ENCODE measurements at regions not wholly inside any gene's neighbourhood (a gene's known extent, or its start where the extent isn't known, plus 50 kb on each side); places are given as distances from the start of the nearest gene placed in this dataset.

- TF ChIP-seq CTCF (IDR thresholded peaks at IDR 0.05; ENCODE audit: low read depth, low read length): no peak
- no peak for TF ChIP-seq MAX (IDR thresholded peaks at IDR 0.05; ENCODE audit: low read depth, low read length)
Measured at GRCh38 chr21:35202431-35202830, 153.3 kb upstream of the RUNX1 start.
